ENCODE measurements at regions not wholly inside any gene's neighbourhood (a gene's known extent, or its start where the extent isn't known, plus 50 kb on each side); places are given as distances from the start of the nearest gene placed in this dataset.

GRCh38 chrX:26007462-26007861 is 130.7 kb upstream of the MAGEB18 start:
- TF ChIP-seq CTCF (IDR thresholded peaks at IDR 0.05) = no peak
- ATAC-seq (ENCODE audit: low FRiP score) (no peak), DNase-seq (ENCODE audit: low spot score) (no peak)

GRCh38 chrX:26008042-26008441 is 130.1 kb upstream of the MAGEB18 start:
- ATAC-seq (ENCODE audit: low FRiP score) = no peak

GRCh38 chrX:26008691-26009090 is 129.5 kb upstream of the MAGEB18 start:
- DNase-seq (ENCODE audit: low spot score) (no peak), ATAC-seq (ENCODE audit: low FRiP score) (no peak)
- TF ChIP-seq CTCF (IDR thresholded peaks at IDR 0.05) = no peak

More at GRCh38 chrX:26008042-26008441, 130.1 kb upstream of the MAGEB18 start:
- no peak for DNase-seq (ENCODE audit: low spot score)
- no peak for TF ChIP-seq CTCF (IDR thresholded peaks at IDR 0.05)

- TF ChIP-seq CTCF (IDR thresholded peaks at IDR 0.05) = no peak
- DNase-seq (ENCODE audit: low spot score) = no peak
- ATAC-seq (ENCODE audit: low FRiP score) = no peak
Measured at GRCh38 chrX:26019386-26019785, 118.8 kb upstream of the MAGEB18 start.

GRCh38 chrX:26026179-26026578 is 112.0 kb upstream of the MAGEB18 start:
- no peak for TF ChIP-seq CTCF (IDR thresholded peaks at IDR 0.05)
- ATAC-seq (ENCODE audit: low FRiP score) (peak; percentile 41), DNase-seq (ENCODE audit: low spot score) (no peak)

- TF ChIP-seq CTCF (IDR thresholded peaks at IDR 0.05) = no peak
- DNase-seq (ENCODE audit: low spot score) (no peak), ATAC-seq (ENCODE audit: low FRiP score) (no peak)
Measured at GRCh38 chrX:26032111-26032912, 105.8 kb upstream of the MAGEB18 start.

GRCh38 chrX:26037367-26037766 is 100.8 kb upstream of the MAGEB18 start:
- ATAC-seq (ENCODE audit: low FRiP score) (no peak), DNase-seq (ENCODE audit: low spot score) (no peak)
- TF ChIP-seq CTCF (IDR thresholded peaks at IDR 0.05) = no peak

Data from omental fat pad (tissue), 3 donors.